ENCODE measurements at regions not wholly inside any gene's neighbourhood (a gene's known extent, or its start where the extent isn't known, plus 50 kb on each side); places are given as distances from the start of the nearest gene placed in this dataset.

GRCh38 chrX:43562372-43562771 is 93.7 kb upstream of the MAOA start:
- dilution Hi-C loops (cut with MboI; ENCODE audit: extremely low pct_ligation_motif_present, low sequenced_read_pairs): no loop called here
- no peaks in the 10 kb centered on the region for H3K4me1 ChIP-seq (ENCODE audit: control insufficient read depth, extremely low read depth, insufficient read depth, low read length)
- TF ChIP-seq CTCF (optimal IDR thresholded peaks at IDR 0.05 in 1 of 3, IDR thresholded peaks at IDR 0.05 in 1 of 3, conservative IDR thresholded peaks at IDR 0.05 in 1 of 3; ENCODE audit: extremely low read depth in 1 of 3, insufficient read depth in 2 of 3, low read length in 3 of 3) (no peak), EZH2 (IDR thresholded peaks at IDR 0.05; ENCODE audit: low read length) (no peak)
- FAIRE-seq (no peak), DNase-seq (ENCODE audit: low read depth, low spot score) (no peak)
- H3K9me1 ChIP-seq (ENCODE audit: control insufficient read depth, extremely low read depth, insufficient read depth, low read length): no peaks in the 10 kb centered on the region
- H3K79me2 ChIP-seq (ENCODE audit: control insufficient read depth, insufficient read depth, low read length): no peaks in the 10 kb centered on the region
- no peaks in the 10 kb centered on the region for H3K36me3 ChIP-seq (ENCODE audit: control insufficient read depth in 2 of 2, extremely low read depth in 1 of 2, insufficient read depth in 2 of 2, low read length in 2 of 2)
- no peak overlapping the region for H3K4me3 ChIP-seq (ENCODE audit: control insufficient read depth in 2 of 3, extremely low read depth in 1 of 3, insufficient read depth in 2 of 3, low read depth in 1 of 3, low read length in 3 of 3)
- no peaks in the 10 kb centered on the region for H4K20me1 ChIP-seq (ENCODE audit: control insufficient read depth, extremely low read depth, insufficient read depth, low read length)
- no peak overlapping the region for H3K9ac ChIP-seq (ENCODE audit: control insufficient read depth, extremely low read depth, insufficient read depth, low read length)
- no peak overlapping the region for H3K27ac ChIP-seq (ENCODE audit: control insufficient read depth, insufficient read depth, low read length)
- H2AFZ ChIP-seq (ENCODE audit: control insufficient read depth, low read length): no peak overlapping the region
- no peaks in the 10 kb centered on the region for H3K27me3 ChIP-seq (ENCODE audit: control insufficient read depth, extremely low read depth, insufficient read depth, low read length)
- H3K4me2 ChIP-seq (ENCODE audit: control insufficient read depth, extremely low read depth, insufficient read depth, low read depth, low read length): no peak overlapping the region
- no peaks in the 10 kb centered on the region for H3K9me3 ChIP-seq (ENCODE audit: control insufficient read depth, low read depth, low read length)

- Histone ChIP-seq H3K4me2 (ENCODE audit: control insufficient read depth, extremely low read depth, insufficient read depth, low read depth, low read length) (no peak overlapping the region), H3K4me3 (ENCODE audit: control insufficient read depth in 2 of 3, extremely low read depth in 1 of 3, insufficient read depth in 2 of 3, low read depth in 1 of 3, low read length in 3 of 3) (no peak overlapping the region), H3K27me3 (ENCODE audit: control insufficient read depth, extremely low read depth, insufficient read depth, low read length) (no peaks in the 10 kb centered on the region), H3K36me3 (ENCODE audit: control insufficient read depth in 2 of 2, extremely low read depth in 1 of 2, insufficient read depth in 2 of 2, low read length in 2 of 2) (no peaks in the 10 kb centered on the region), H4K20me1 (ENCODE audit: control insufficient read depth, extremely low read depth, insufficient read depth, low read length) (no peaks in the 10 kb centered on the region), H3K27ac (ENCODE audit: control insufficient read depth, insufficient read depth, low read length) (no peak overlapping the region), H3K4me1 (ENCODE audit: control insufficient read depth, extremely low read depth, insufficient read depth, low read length) (no peaks in the 10 kb centered on the region), H3K9me3 (ENCODE audit: control insufficient read depth, low read depth, low read length) (no peaks in the 10 kb centered on the region), H3K9ac (ENCODE audit: control insufficient read depth, extremely low read depth, insufficient read depth, low read length) (no peak overlapping the region), H3K9me1 (ENCODE audit: control insufficient read depth, extremely low read depth, insufficient read depth, low read length) (no peaks in the 10 kb centered on the region), H2AFZ (ENCODE audit: control insufficient read depth, low read length) (no peak overlapping the region), H3K79me2 (ENCODE audit: control insufficient read depth, insufficient read depth, low read length) (no peaks in the 10 kb centered on the region)
- TF ChIP-seq CTCF (optimal IDR thresholded peaks at IDR 0.05 in 1 of 3, IDR thresholded peaks at IDR 0.05 in 1 of 3, conservative IDR thresholded peaks at IDR 0.05 in 1 of 3; ENCODE audit: extremely low read depth in 1 of 3, insufficient read depth in 2 of 3, low read length in 3 of 3) (peak in 1 of 3 experiments; percentile 28), EZH2 (IDR thresholded peaks at IDR 0.05; ENCODE audit: low read length) (no peak)
- DNase-seq (ENCODE audit: low read depth, low spot score) (no peak), FAIRE-seq (no peak)
- dilution Hi-C loops (cut with MboI; ENCODE audit: extremely low pct_ligation_motif_present, low sequenced_read_pairs): no loop called here
These were observed 91.1 kb upstream of the MAOA start for GRCh38 chrX:43564953-43565352.
